ENCODE measurements at regions not wholly inside any gene's neighbourhood (a gene's known extent, or its start where the extent isn't known, plus 50 kb on each side); places are given as distances from the start of the nearest gene placed in this dataset.

- FAIRE-seq (no peak), DNase-seq (ENCODE audit: low read depth) (no peak)
- no peaks in the 10 kb centered on the region for H3K27me3 ChIP-seq (ENCODE audit: insufficient read depth, low read length)
- no peaks in the 10 kb centered on the region for H3K36me3 ChIP-seq (ENCODE audit: insufficient read depth, low read length)
- H3K79me2 ChIP-seq (ENCODE audit: insufficient read depth, low read length): no peaks in the 10 kb centered on the region
- Mint-ChIP-seq H3K27me3 (ENCODE audit: low read depth, unreplicated experiment) (no peaks in the 10 kb centered on the region), H3K36me3 (ENCODE audit: low read depth, unreplicated experiment) (peaks cover 7% of the 10 kb centered on the region), H3K27ac (ENCODE audit: unreplicated experiment) (no peak overlapping the region), H3K9me3 (ENCODE audit: unreplicated experiment) (peaks cover 13% of the 10 kb centered on the region), H3K4me1 (ENCODE audit: low read depth, unreplicated experiment) (no peaks in the 10 kb centered on the region), H3K4me3 (ENCODE audit: unreplicated experiment) (no peak overlapping the region)
- TF ChIP-seq EZH2 (IDR thresholded peaks at IDR 0.05; ENCODE audit: insufficient read depth, low read length): no peak
- no peak for TF ChIP-seq CTCF (IDR thresholded peaks at IDR 0.05; ENCODE audit: insufficient read depth, low read depth, low read length)
- no peaks in the 10 kb centered on the region for H3K4me1 ChIP-seq (ENCODE audit: insufficient read depth, low read length)
- no peak overlapping the region for H3K9ac ChIP-seq (ENCODE audit: low read length)
- no peak overlapping the region for H3K27ac ChIP-seq (ENCODE audit: low read depth, low read length)
- peaks cover 4% of the 10 kb centered on the region for H3K9me3 ChIP-seq (ENCODE audit: insufficient read depth, low read depth, low read length)
- no peak overlapping the region for H2AFZ ChIP-seq (ENCODE audit: low read depth, low read length)
- no peak overlapping the region for H3K4me2 ChIP-seq (ENCODE audit: low read length)
- no peaks in the 10 kb centered on the region for H4K20me1 ChIP-seq (ENCODE audit: insufficient read depth, low read length)
- H3K4me3 ChIP-seq (ENCODE audit: insufficient read depth, low read depth, low read length): no peak overlapping the region
Observed at GRCh38 chr3:64928683-64929082, 240.9 kb upstream of the ADAMTS9 start.

- Histone ChIP-seq H3K27ac (ENCODE audit: low read depth, low read length) (no peak overlapping the region), H3K36me3 (ENCODE audit: insufficient read depth, low read length) (no peaks in the 10 kb centered on the region), H3K79me2 (ENCODE audit: insufficient read depth, low read length) (no peaks in the 10 kb centered on the region), H2AFZ (ENCODE audit: low read depth, low read length) (no peak overlapping the region), H4K20me1 (ENCODE audit: insufficient read depth, low read length) (no peaks in the 10 kb centered on the region), H3K4me2 (ENCODE audit: low read length) (no peak overlapping the region), H3K4me1 (ENCODE audit: insufficient read depth, low read length) (no peaks in the 10 kb centered on the region), H3K4me3 (ENCODE audit: insufficient read depth, low read depth, low read length) (no peak overlapping the region), H3K27me3 (ENCODE audit: insufficient read depth, low read length) (no peaks in the 10 kb centered on the region), H3K9ac (ENCODE audit: low read length) (no peak overlapping the region), H3K9me3 (ENCODE audit: insufficient read depth, low read depth, low read length) (peaks cover under 1% of the 10 kb centered on the region)
- peaks cover 7% of the 10 kb centered on the region for H3K9me3 Mint-ChIP-seq (ENCODE audit: unreplicated experiment)
- H3K36me3 Mint-ChIP-seq (ENCODE audit: low read depth, unreplicated experiment): peaks cover 2% of the 10 kb centered on the region
- no peak overlapping the region for H3K27ac Mint-ChIP-seq (ENCODE audit: unreplicated experiment)
- no peaks in the 10 kb centered on the region for H3K4me1 Mint-ChIP-seq (ENCODE audit: low read depth, unreplicated experiment)
- no peaks in the 10 kb centered on the region for H3K27me3 Mint-ChIP-seq (ENCODE audit: low read depth, unreplicated experiment)
- DNase-seq (ENCODE audit: low read depth) (no peak), FAIRE-seq (no peak)
- no peak overlapping the region for H3K4me3 Mint-ChIP-seq (ENCODE audit: unreplicated experiment)
- TF ChIP-seq CTCF (IDR thresholded peaks at IDR 0.05; ENCODE audit: insufficient read depth, low read depth, low read length): no peak
- no peak for TF ChIP-seq EZH2 (IDR thresholded peaks at IDR 0.05; ENCODE audit: insufficient read depth, low read length)
Observed at GRCh38 chr3:64927689-64928088, 239.9 kb upstream of the ADAMTS9 start.

- Histone ChIP-seq H3K9me3 (ENCODE audit: insufficient read depth, low read depth, low read length) (no peaks in the 10 kb centered on the region), H3K9ac (ENCODE audit: low read length) (no peak overlapping the region), H3K79me2 (ENCODE audit: insufficient read depth, low read length) (no peaks in the 10 kb centered on the region), H2AFZ (ENCODE audit: low read depth, low read length) (no peak overlapping the region), H3K4me3 (ENCODE audit: insufficient read depth, low read depth, low read length) (no peak overlapping the region), H3K36me3 (ENCODE audit: insufficient read depth, low read length) (no peaks in the 10 kb centered on the region), H3K27me3 (ENCODE audit: insufficient read depth, low read length) (no peaks in the 10 kb centered on the region), H3K4me1 (ENCODE audit: insufficient read depth, low read length) (no peaks in the 10 kb centered on the region), H3K27ac (ENCODE audit: low read depth, low read length) (no peak overlapping the region), H3K4me2 (ENCODE audit: low read length) (no peak overlapping the region), H4K20me1 (ENCODE audit: insufficient read depth, low read length) (no peaks in the 10 kb centered on the region)
- no peak for FAIRE-seq
- H3K4me3 Mint-ChIP-seq (ENCODE audit: unreplicated experiment): no peak overlapping the region
- no peak for DNase-seq (ENCODE audit: low read depth)
- no peaks in the 10 kb centered on the region for H3K27me3 Mint-ChIP-seq (ENCODE audit: low read depth, unreplicated experiment)
- no peaks in the 10 kb centered on the region for H3K9me3 Mint-ChIP-seq (ENCODE audit: unreplicated experiment)
- no peaks in the 10 kb centered on the region for H3K36me3 Mint-ChIP-seq (ENCODE audit: low read depth, unreplicated experiment)
- H3K27ac Mint-ChIP-seq (ENCODE audit: unreplicated experiment): no peak overlapping the region
- peaks cover 3% of the 10 kb centered on the region for H3K4me1 Mint-ChIP-seq (ENCODE audit: low read depth, unreplicated experiment)
- TF ChIP-seq CTCF (IDR thresholded peaks at IDR 0.05; ENCODE audit: insufficient read depth, low read depth, low read length) (no peak), EZH2 (IDR thresholded peaks at IDR 0.05; ENCODE audit: insufficient read depth, low read length) (no peak)
Observed at GRCh38 chr3:64925575-64925974, 237.8 kb upstream of the ADAMTS9 start.
